HG02938 (cell line): ENCODE measurements at regions not wholly inside any gene's neighbourhood (a gene's known extent, or its start where the extent isn't known, plus 50 kb on each side); places are given as distances from the start of the nearest gene placed in this dataset.
A peak's percentile ranks its signal among the peaks of the same experiment; 100 is the strongest.
"Not testable (repeated sequence)": the region's sequence is repeated elsewhere in the genome, so short reads cannot be mapped to it uniquely, and the experiment has no call there.

Source experiments
- ATAC-seq: cut with Tn5 transposase; IDR thresholded peaks from one replicate; pipeline ENCODE4 v1.9.1; 2021; ENCODE audit warnings: mild to moderate bottlenecking, moderate library complexity; ENCODE audit not compliant: unreplicated experiment

DNA sequence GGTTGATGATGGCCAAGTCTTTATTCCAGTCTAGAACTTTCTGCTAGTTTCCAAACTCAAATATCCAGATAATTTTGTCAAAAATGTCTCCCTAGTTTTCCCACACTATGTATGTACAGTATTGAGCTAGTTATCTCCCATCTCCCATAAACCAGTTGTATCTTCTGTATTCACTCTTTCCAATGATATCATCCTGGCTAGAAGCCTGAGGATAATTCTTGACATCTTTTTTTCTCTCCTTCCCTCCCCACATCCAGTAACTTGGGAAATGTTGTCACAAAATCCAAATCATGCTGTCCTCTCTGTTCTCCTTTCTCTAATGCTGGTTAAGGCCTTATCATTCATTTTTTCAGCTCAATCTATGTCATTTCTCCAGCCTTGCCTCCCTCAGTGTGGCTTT is 553.8 kb upstream of the FANCL start:
- no peak for ATAC-seq

DNA sequence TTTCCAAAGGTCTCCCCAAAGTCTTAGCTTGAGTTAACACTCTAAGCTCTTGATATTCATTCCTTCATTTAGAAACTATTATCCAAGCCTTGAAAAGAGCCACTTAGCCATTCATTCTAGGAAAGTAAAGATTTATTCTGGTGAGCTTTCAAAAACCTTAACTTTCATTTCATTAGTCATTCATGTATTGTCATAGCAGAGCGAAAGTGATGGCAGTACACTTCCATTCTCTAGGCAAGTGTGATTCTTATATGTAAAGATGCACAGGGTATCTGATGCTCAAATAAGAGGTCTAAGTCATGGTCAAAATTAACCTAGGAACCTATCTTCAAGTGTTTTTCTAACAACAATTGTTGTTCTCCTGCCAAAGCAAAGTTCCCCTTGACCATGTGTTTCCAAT is 553.0 kb upstream of the FANCL start:
- no peak for ATAC-seq

DNA sequence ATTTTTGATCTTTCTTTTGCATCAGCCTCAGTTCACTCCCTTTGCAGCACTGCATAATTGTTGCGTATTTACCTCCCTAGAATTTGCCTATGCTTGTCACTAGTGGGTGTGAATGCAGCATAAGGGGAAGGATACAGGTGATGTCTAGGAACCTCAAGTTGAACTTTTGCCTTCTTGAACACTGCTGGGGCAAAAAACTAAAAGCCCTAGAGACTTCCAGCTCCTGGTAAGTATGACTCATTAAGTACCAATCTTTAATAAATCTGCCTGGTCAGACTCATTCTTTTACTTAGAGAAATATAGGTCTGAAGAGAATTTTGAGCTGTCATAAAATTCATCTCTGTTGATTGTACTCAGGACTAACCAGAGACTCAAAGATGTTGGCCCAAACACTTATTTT is 547.3 kb upstream of the FANCL start:
- no peak for ATAC-seq

DNA sequence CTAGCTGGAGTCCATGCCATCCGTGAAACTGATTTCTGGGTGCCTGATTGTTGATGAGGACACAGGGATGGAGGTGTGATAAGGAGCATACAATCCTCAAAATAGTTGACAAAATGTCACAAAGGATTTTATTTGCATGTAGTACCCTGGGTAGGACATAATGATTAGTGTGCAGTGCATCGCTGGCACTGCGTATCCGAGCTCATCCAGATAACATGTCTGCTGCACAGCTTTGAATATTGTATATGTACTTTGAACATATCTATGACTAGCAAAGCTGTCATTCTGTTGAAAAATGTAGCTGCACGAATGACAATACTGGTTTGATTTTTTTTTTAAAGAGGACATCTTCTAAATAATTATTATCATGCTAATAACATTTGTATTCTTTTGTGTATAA is 529.7 kb upstream of the FANCL start:
- ATAC-seq = no peak

GRCh38 chr2:58769864-58770234 is 528.7 kb upstream of the FANCL start:
- ATAC-seq = no peak

- ATAC-seq = no peak
Measured at GRCh38 chr2:58769111-58769863, 528.2 kb upstream of the FANCL start.

DNA sequence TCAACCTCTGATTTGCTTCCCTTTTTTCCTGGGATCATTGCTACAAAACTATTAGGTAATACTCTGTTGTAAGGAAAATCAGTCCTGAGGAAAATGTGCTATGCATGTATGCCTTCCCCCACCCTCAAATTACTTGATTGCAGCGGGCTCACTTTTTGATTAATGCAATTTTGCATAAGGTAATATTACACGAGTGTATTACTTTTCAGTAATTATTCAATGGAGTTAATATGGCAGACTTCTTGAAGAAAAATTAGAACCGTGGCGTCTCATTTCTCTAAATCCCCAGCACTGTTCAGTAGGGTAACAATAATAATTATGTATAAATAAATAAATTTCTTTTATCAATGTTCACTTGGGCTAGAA is 527.6 kb upstream of the FANCL start:
- ATAC-seq = no peak

GRCh38 chr2:58767828-58768714 is 526.9 kb upstream of the FANCL start:
- no peak for ATAC-seq

DNA sequence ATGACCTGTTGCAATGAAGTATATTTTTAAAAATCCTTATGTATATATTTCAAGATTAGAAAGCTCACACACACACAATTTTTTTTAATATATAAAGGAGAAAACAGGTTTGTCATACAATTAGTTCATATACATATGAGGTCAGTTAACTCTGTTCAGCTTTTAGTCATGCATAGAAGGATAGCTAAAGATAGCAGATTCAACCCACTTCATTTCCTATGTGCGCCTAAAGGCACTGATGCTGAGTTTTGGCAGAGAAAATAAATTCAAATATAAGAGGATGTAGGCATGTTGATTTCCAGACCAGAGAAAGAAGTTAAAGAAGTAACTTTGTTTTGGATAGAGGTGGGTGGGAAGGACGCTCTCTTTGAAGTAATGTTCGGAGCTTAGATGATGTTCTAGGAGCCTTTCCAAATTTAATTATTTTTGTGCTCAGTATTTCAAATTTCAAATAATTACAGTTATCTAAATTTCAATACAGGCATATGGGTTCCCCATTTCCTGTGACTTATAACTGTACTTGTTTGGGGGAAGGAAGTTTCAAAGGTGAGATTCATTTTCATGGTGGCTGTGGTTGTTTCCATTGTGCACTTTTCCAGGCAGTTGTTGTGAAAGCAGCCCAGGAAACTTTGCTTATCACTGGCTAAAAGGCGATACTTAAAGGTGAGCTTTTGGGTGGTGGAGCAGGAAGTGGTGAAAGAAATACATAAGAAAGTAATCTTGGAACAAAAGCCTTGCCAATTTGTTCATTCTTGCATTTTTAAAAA is 523.4 kb upstream of the FANCL start:
- no peak for ATAC-seq

- ATAC-seq = peak; percentile 67
Measured at GRCh38 chr2:58762176-58762781, 521.2 kb upstream of the FANCL start.

GRCh38 chr2:58757971-58758370 is 516.8 kb upstream of the FANCL start:
- ATAC-seq = no peak

- ATAC-seq = no peak
Measured at GRCh38 chr2:58756336-58756735, 515.2 kb upstream of the FANCL start.

DNA sequence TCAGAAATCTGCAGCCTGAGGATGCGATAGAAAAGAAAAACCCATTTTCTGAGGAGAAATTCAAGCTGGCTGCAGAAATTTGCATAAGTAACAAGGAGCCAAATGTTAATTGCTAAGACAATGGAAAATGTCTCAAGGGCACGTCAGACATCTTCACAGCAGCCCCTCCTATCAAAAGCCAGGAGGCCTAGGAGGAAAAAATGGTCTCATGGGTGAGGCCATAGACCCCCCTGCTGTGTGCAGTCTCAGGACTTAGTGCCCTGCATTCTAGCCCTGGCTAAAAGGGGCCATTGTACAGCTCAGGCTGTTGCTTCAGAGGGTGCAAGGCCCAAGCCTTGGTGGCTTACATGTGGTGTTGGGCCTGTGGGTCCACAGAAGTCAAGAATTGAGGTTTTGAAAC is 511.4 kb upstream of the FANCL start:
- ATAC-seq = not testable (repeated sequence)

- not testable (repeated sequence) for ATAC-seq
Measured at GRCh38 chr2:58751676-58752075, 510.6 kb upstream of the FANCL start.

GRCh38 chr2:58749041-58749440 is 507.9 kb upstream of the FANCL start:
- no peak for ATAC-seq

- not testable (repeated sequence) for ATAC-seq
Measured at GRCh38 chr2:58745334-58745733, 504.2 kb upstream of the FANCL start.

DNA sequence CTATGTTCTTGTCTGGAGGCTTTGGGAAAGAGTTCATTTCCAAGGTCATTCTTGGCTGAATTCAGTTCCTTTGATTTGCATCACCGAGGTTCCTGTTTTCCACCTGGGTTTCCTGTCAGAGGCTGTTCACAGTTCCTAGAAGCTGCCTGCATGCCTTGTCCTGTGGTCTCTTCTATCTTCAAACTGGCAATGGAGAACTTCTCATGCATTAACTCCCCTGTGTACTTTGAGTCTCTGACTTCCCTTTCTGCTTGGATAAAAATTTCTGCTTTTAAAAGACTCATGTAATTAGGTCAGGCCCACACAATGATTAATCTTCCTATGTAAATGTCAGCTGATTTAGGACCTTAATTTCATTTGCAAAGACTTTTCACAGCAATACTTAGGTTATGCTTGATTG is 499.3 kb upstream of the FANCL start:
- no peak for ATAC-seq

GRCh38 chr2:58739033-58739432 is 497.9 kb upstream of the FANCL start:
- no peak for ATAC-seq

- no peak for ATAC-seq
Measured at GRCh38 chr2:58734365-58734764, 493.2 kb upstream of the FANCL start.

DNA sequence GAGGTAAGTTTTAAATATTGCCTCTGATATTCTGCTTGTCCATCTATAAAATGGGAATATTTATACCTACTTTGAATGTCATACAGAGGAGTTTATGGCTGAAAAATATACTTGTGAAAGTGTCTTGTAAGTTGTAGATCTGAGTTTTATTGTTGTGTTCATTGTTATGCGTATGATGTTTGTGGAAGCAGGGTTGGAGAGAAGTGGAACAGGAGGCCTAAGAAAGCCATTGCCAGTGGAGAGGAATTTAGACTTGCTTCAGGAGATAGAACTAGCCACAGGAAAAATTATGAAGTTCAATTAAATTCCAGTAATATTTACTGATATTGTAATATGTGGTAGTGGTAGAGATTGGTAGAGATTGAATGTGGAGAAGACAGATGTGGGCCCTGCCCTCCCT is 491.9 kb upstream of the FANCL start:
- no peak for ATAC-seq

GRCh38 chr2:58731488-58731869 is 490.4 kb upstream of the FANCL start:
- ATAC-seq = no peak
